GM12865 (cell line): ENCODE measurements at regions not wholly inside any gene's neighbourhood (a gene's known extent, or its start where the extent isn't known, plus 50 kb on each side); places are given as distances from the start of the nearest gene placed in this dataset.
"Not testable (repeated sequence)": the region's sequence is repeated elsewhere in the genome, so short reads cannot be mapped to it uniquely, and the experiment has no call there.

Source experiments
- DNase-seq: peaks from one replicate; pipeline ENCODE4 v3.0.0; 2010; ENCODE audit warnings: low read depth
- H3K4me3 ChIP-seq: 2 replicates; pipeline ENCODE4 v1.5.1; 2011; ENCODE audit warnings: mild to moderate bottlenecking, low read depth, low read length, control low read depth
- CTCF ChIP-seq: IDR thresholded peaks from 2 replicates; pipeline ENCODE4 v1.5.1; 2011; ENCODE audit warnings: low read length, control low read depth, low read depth, inconsistent platforms; ENCODE audit not compliant: insufficient read depth; ENCODE audit errors: missing control alignments

GRCh38 chr12:97639702-97640101 is 177.1 kb downstream of the RMST start:
- no peak for DNase-seq
- H3K4me3 ChIP-seq = no peak overlapping the region
- TF ChIP-seq CTCF = no peak

GRCh38 chr12:97640826-97641225 is 178.2 kb downstream of the RMST start:
- TF ChIP-seq CTCF = no peak
- no peak for DNase-seq
- H3K4me3 ChIP-seq = no peak overlapping the region

GRCh38 chr12:97642911-97643310 is 180.3 kb downstream of the RMST start:
- no peak for DNase-seq
- no peak overlapping the region for H3K4me3 ChIP-seq
- no peak for TF ChIP-seq CTCF

- no peak overlapping the region for H3K4me3 ChIP-seq
- DNase-seq = no peak
- TF ChIP-seq CTCF = no peak
Measured at GRCh38 chr12:97643924-97644323, 181.3 kb downstream of the RMST start.

- DNase-seq = no peak
- no peak for TF ChIP-seq CTCF
- no peak overlapping the region for H3K4me3 ChIP-seq
Measured at GRCh38 chr12:97645726-97646125, 183.1 kb downstream of the RMST start.

- H3K4me3 ChIP-seq = no peak overlapping the region
- no peak for DNase-seq
- TF ChIP-seq CTCF = no peak
Measured at GRCh38 chr12:97647142-97647541, 184.5 kb downstream of the RMST start.

- DNase-seq = no peak
- TF ChIP-seq CTCF = no peak
- H3K4me3 ChIP-seq = no peak overlapping the region
Measured at GRCh38 chr12:97650242-97650641, 187.6 kb downstream of the RMST start.

GRCh38 chr12:97656548-97656947 is 193.9 kb downstream of the RMST start:
- H3K4me3 ChIP-seq, DNase-seq: not testable (repeated sequence)
